ENCODE measurements at regions not wholly inside any gene's neighbourhood (a gene's known extent, or its start where the extent isn't known, plus 50 kb on each side); places are given as distances from the start of the nearest gene placed in this dataset.

DNA sequence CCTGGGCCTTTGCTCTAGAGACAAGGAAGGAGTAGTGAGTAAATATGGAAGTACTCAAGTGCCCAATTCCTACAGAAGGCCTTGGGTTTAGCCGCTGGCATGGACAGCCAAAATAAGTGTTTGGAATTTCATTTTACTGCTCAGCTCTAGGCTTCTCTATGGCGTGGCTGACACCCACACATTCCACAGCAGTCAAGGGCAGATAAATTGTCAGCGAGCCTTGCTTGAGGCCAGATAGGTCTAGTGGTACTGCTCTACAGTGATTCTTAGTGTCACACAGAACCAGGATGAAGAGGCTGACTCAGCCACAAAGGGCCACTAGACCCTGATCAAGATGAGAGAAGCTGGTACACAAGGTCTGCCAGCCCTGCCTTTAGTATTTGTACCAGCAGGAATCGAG lies 111.0 kb upstream of the NFIB start:
- no peak for TF ChIP-seq CTCF (IDR thresholded peaks at IDR 0.05; ENCODE audit: unreplicated experiment)
- DNase-seq (ENCODE audit: low spot score in 2 of 2, unreplicated experiment in 2 of 2) = no peak
- H3K27me3 Mint-ChIP-seq (ENCODE audit: low read depth) = no peaks in the 10 kb centered on the region
- no peaks in the 10 kb centered on the region for H3K36me3 Mint-ChIP-seq
- H3K4me3 Mint-ChIP-seq = no peak overlapping the region
- H3K27ac Mint-ChIP-seq = peak overlapping the region; percentile 97
- H3K4me1 Mint-ChIP-seq = peaks cover 84% of the 10 kb centered on the region
- no peaks in the 10 kb centered on the region for H3K9me3 Mint-ChIP-seq

DNA sequence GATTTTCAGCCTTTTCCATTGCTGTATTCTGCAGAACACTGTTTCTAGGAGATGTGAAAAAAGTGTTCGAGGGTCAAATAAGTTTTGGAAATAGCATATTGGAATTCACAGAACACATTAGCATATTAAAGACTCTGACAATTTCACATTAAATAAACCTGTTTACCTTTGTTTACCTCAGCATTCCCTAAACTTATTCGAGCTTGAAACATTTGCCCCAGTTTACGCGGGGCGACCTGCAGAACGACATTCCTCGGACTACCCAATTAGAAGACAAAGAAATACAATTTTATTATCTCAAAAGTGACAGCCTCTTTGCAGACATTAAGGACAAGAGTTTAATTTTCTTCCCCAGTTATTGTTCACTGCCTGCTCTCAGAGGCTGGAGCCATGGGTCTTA lies 110.3 kb upstream of the NFIB start:
- H3K27me3 Mint-ChIP-seq (ENCODE audit: low read depth) = no peaks in the 10 kb centered on the region
- H3K4me1 Mint-ChIP-seq = peaks cover 90% of the 10 kb centered on the region

DNA sequence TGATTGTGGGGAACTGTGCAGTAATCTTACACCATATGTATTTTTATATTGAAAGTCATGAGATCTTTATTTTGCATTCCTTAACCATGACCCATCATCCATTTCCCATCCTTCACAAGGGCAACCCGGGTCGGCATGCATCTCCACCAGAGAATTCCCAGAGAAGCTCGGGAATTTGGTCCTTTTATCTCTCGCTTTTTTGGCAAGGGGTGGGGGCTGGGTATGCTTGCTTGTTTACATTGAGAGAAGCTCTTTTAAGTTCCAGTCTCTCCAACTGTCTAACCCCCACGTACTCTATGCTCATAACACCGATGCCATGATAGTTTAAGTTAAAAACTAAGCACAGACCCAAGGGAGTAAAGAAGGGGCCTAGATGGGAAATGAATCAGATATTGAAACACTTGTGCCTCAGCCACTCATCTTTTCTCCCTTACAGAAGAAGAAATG lies 109.9 kb upstream of the NFIB start:
- Mint-ChIP-seq H3K36me3 (no peaks in the 10 kb centered on the region), H3K4me3 (no peak overlapping the region), H3K27ac (peak overlapping the region; percentile 97), H3K9me3 (no peaks in the 10 kb centered on the region), H3K4me1 (peaks cover 92% of the 10 kb centered on the region), H3K27me3 (ENCODE audit: low read depth) (no peaks in the 10 kb centered on the region)
- no peak for TF ChIP-seq CTCF (IDR thresholded peaks at IDR 0.05; ENCODE audit: unreplicated experiment)
- DNase-seq (ENCODE audit: low spot score in 2 of 2, unreplicated experiment in 2 of 2) = no peak

More for the DNA sequence above, 110.3 kb upstream of the NFIB start:
- TF ChIP-seq CTCF (IDR thresholded peaks at IDR 0.05; ENCODE audit: unreplicated experiment) = no peak
- Mint-ChIP-seq H3K36me3 (no peaks in the 10 kb centered on the region), H3K4me3 (no peak overlapping the region), H3K27ac (peak overlapping the region; percentile 97), H3K9me3 (no peaks in the 10 kb centered on the region)
- DNase-seq (ENCODE audit: low spot score in 2 of 2, unreplicated experiment in 2 of 2) = no peak

DNA sequence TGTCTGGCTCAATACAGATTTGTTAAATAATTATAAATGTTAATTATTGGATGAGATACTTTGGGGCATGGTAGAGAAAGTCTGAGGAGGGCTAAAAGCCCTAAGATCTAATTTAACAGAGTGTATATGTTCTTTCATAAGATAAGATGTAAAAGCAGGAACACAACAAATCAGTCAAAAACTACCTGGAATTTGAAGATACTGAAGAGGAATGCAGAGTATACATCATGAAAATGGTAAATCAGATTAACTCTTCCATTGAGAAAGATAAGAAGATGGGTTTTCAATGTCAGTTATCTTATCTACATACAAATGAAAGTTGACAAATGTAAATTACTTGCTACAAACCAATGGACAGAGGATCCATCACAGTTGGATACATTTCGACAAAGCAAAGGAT lies 107.3 kb upstream of the NFIB start:
- Mint-ChIP-seq H3K9me3 (no peaks in the 10 kb centered on the region), H3K4me1 (peaks cover 80% of the 10 kb centered on the region), H3K4me3 (no peak overlapping the region), H3K27me3 (ENCODE audit: low read depth) (no peaks in the 10 kb centered on the region), H3K27ac (peak overlapping the region; percentile 97), H3K36me3 (no peaks in the 10 kb centered on the region)
- DNase-seq (ENCODE audit: low spot score in 2 of 2, unreplicated experiment in 2 of 2) = no peak
- no peak for TF ChIP-seq CTCF (IDR thresholded peaks at IDR 0.05; ENCODE audit: unreplicated experiment)

DNA sequence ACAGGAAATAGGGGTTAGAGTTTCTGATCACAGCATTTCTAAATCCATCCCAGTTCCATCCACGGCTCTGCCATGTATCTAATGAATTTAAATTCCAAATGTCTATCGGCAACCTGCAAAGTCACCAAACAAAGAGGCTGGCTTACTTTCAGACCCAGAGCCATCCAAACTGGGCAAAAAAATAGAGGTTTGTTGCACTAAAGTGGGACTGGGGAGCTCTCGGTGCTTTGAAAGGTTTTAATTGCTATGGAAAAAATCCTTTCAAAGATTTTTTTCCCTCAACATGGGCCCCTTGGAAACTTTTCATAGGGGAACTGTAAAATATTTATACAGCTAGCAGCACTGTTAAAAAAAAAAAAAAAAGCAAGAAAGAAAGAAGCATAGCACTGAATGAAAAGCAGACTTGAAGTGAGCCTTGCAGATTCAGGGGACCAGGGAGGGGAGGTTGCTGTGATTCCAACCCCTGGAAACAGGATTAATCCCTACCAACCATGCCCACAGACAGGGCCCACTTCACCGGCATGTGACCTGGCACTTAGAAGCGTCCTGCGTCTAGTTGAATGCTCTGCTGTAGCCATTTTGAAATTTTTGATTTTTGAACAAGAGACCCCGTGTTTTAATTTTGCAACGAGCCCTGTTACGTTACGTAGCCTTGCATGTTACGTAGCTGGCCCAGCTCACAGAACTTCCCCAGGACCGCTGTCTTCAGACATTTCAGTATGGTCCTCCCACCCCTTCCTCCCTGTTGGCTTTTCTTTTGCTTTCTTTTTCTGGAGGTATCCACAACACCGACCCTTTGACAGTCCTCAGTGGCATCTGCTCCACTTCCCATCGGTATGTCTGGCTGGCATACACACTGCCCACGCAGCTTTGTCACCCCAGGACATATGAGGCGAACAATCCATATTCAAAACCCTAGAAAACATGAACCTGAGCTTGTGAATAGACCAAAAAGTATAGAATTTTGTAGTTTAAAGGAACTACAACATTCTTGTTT lies 105.3 kb upstream of the NFIB start:
- DNase-seq (ENCODE audit: low spot score in 2 of 2, unreplicated experiment in 2 of 2) = no peak
- H3K4me1 Mint-ChIP-seq = peaks cover 61% of the 10 kb centered on the region
- peak overlapping the region; percentile 31 for H3K4me3 Mint-ChIP-seq
- peaks cover 11% of the 10 kb centered on the region for H3K9me3 Mint-ChIP-seq
- no peaks in the 10 kb centered on the region for H3K27me3 Mint-ChIP-seq (ENCODE audit: low read depth)
- TF ChIP-seq CTCF (IDR thresholded peaks at IDR 0.05; ENCODE audit: unreplicated experiment) = no peak
- H3K27ac Mint-ChIP-seq = peak overlapping the region; percentile 97
- no peaks in the 10 kb centered on the region for H3K36me3 Mint-ChIP-seq
